ENCODE measurements at regions not wholly inside any gene's neighbourhood (a gene's known extent, or its start where the extent isn't known, plus 50 kb on each side); places are given as distances from the start of the nearest gene placed in this dataset.

- TF ChIP-seq CTCF (IDR thresholded peaks at IDR 0.05): no peak
- no peak for TF ChIP-seq POLR2A (IDR thresholded peaks at IDR 0.05)
These were observed 153.5 kb downstream of the MBL2 start for GRCh38 chr10:52619052-52619451.
